IMR-90 (cell line): ENCODE measurements at regions not wholly inside any gene's neighbourhood (a gene's known extent, or its start where the extent isn't known, plus 50 kb on each side); places are given as distances from the start of the nearest gene placed in this dataset.

Experiments used
- ATAC-seq: fragments of 200-7000 bp; cut with Tn5 transposase; 2 replicates; pipeline ENCODE4 v1.9.1; 2020; ENCODE audit warnings: low read depth, mild to moderate bottlenecking, moderate library complexity
- BruUV-seq: library from RNA; stranded (reverse); fragments of 400-500 nt; replicated peaks from 2 replicates; lab custom pipeline; 2021; lab: Mats Ljungman, UMichigan
- CTCF ChIA-PET: fragments of 300-600 bp; formaldehyde crosslinking; extraction: SDS; loops from one replicate; lab custom pipeline; 2021; ENCODE audit warnings: antibody characterized with exemption; lab: Yijun Ruan, JAX
- POLR2A ChIA-PET: fragments of 300-600 bp; sonication (Branson Sonifier 250); formaldehyde crosslinking; loops from one replicate; lab custom pipeline; 2022; ENCODE audit warnings: antibody characterized with exemption; ENCODE audit not compliant: unreplicated experiment; lab: Charles Lee
- DNase-seq: peaks from one replicate; pipeline ENCODE4 v3.0.0; 2013
- H2AFZ ChIP-seq: replicated peaks from 2 replicates; pipeline ENCODE3; 2013; ENCODE audit warnings: low read length, mild to moderate bottlenecking; ENCODE audit not compliant: poor library complexity
- H2AK5ac ChIP-seq: 2 replicates; pipeline ENCODE4 v1.6.1; 2013; ENCODE audit warnings: low read depth, low read length, inconsistent platforms
- H2AK9ac ChIP-seq: replicated peaks from 2 replicates; pipeline ENCODE3; 2013; ENCODE audit warnings: mild to moderate bottlenecking, low read depth, low read length, moderate library complexity; ENCODE audit not compliant: poor library complexity
- H2BK120ac ChIP-seq: 2 replicates; pipeline ENCODE4 v1.6.1; 2013; ENCODE audit warnings: low read depth, low read length, inconsistent platforms
- H2BK15ac ChIP-seq: 3 replicates; pipeline ENCODE4 v1.6.1; 2013; ENCODE audit warnings: low read depth, low read length, inconsistent platforms
- H2BK20ac ChIP-seq: 2 replicates; pipeline ENCODE4 v1.6.1; 2013; ENCODE audit warnings: low read depth, mild to moderate bottlenecking, inconsistent platforms, low read length, moderate library complexity
- H2BK5ac ChIP-seq: 2 replicates; pipeline ENCODE4 v1.6.1; 2013; ENCODE audit warnings: mild to moderate bottlenecking, low read depth, low read length, inconsistent platforms; ENCODE audit not compliant: poor library complexity, severe bottlenecking
- H3K14ac ChIP-seq: replicated peaks from 2 replicates; pipeline ENCODE4 v1.6.1; 2013; ENCODE audit warnings: low read depth, low read length, inconsistent platforms
- H3K18ac ChIP-seq: 2 replicates; pipeline ENCODE4 v1.6.1; 2013; ENCODE audit warnings: low read depth, low read length, control low read depth
- H3K23ac ChIP-seq: 2 replicates; pipeline ENCODE4 v1.6.1; 2013; ENCODE audit warnings: low read depth, low read length, inconsistent platforms
- H3K27ac ChIP-seq: 2 replicates; pipeline ENCODE4 v1.5.1; 2013; ENCODE audit warnings: mild to moderate bottlenecking, control low read depth, low read length; ENCODE audit not compliant: insufficient read depth
- H3K27me3 ChIP-seq: 2 replicates; pipeline ENCODE4 v1.6.1; 2013; ENCODE audit warnings: low read length; ENCODE audit not compliant: control insufficient read depth, insufficient read depth
- H3K36me3 ChIP-seq: 2 replicates; pipeline ENCODE4 v1.6.1; 2013; ENCODE audit warnings: low read length, mixed read lengths; ENCODE audit not compliant: control insufficient read depth, insufficient read depth
- H3K4ac ChIP-seq: 2 replicates; pipeline ENCODE4 v1.6.1; 2013; ENCODE audit warnings: low read depth, low read length, inconsistent platforms
- H3K4me1 ChIP-seq: 2 replicates; pipeline ENCODE4 v1.6.1; 2013; ENCODE audit warnings: low read length, mixed read lengths; ENCODE audit not compliant: control insufficient read depth, insufficient read depth
- H3K4me2 ChIP-seq: 2 replicates; pipeline ENCODE4 v1.6.1; 2013; ENCODE audit warnings: low read depth, mild to moderate bottlenecking, control low read depth, low read length, moderate library complexity
- H3K4me3 ChIP-seq: 2 replicates; pipeline ENCODE4 v1.5.1; 2013; ENCODE audit warnings: low read depth, mild to moderate bottlenecking, control low read depth, low read length, moderate library complexity; ENCODE audit not compliant: insufficient read depth
- H3K56ac ChIP-seq: 2 replicates; pipeline ENCODE4 v1.6.1; 2013; ENCODE audit warnings: low read length, inconsistent platforms; ENCODE audit not compliant: insufficient read depth; ENCODE audit errors: extremely low read depth
- H3K79me1 ChIP-seq, 2 experiments: 2 replicates each; pipeline ENCODE4 v1.6.1; 2013; ENCODE audit warnings: low read length in 2 of 2, inconsistent platforms in 1 of 2, low read depth in 1 of 2
- H3K9ac ChIP-seq: 2 replicates; pipeline ENCODE4 v1.6.1; 2013; ENCODE audit warnings: low read depth, low read length, control low read depth
- H3K9me1 ChIP-seq: 2 replicates; pipeline ENCODE4 v1.6.1; 2013; ENCODE audit warnings: low read length, inconsistent platforms; ENCODE audit not compliant: insufficient read depth
- H3K9me3 ChIP-seq: 2 replicates; pipeline ENCODE4 v1.6.1; 2013; ENCODE audit warnings: low read length; ENCODE audit not compliant: control insufficient read depth, insufficient read depth
- H4K20me1 ChIP-seq: 2 replicates; pipeline ENCODE4 v1.6.1; 2013; ENCODE audit warnings: low read length, inconsistent platforms; ENCODE audit not compliant: insufficient read depth
- H4K5ac ChIP-seq: 2 replicates; pipeline ENCODE4 v1.6.1; 2013; ENCODE audit warnings: mild to moderate bottlenecking, low read depth, low read length, control low read depth
- H4K8ac ChIP-seq, 2 experiments: 2 replicates each; pipeline ENCODE4 v1.6.1; 2013; ENCODE audit warnings: low read depth in 2 of 2, low read length in 2 of 2, control low read depth in 1 of 2, inconsistent platforms in 1 of 2
- H4K91ac ChIP-seq: 2 replicates; pipeline ENCODE4 v1.6.1; 2013; ENCODE audit warnings: low read depth, low read length, inconsistent platforms; ENCODE audit not compliant: insufficient read depth
- BHLHE40 ChIP-seq: fragments of 150-350 bp; IDR thresholded peaks from 2 replicates; pipeline ENCODE4 v1.6.1; 2016; ENCODE audit warnings: mild to moderate bottlenecking, low read depth, low read length
- CEBPB ChIP-seq: IDR thresholded peaks from 2 replicates; pipeline ENCODE4 v1.6.1; 2012; ENCODE audit warnings: low read depth, low read length, improper control_type of control experiment
- CHD1 ChIP-seq: IDR thresholded peaks from 2 replicates; pipeline ENCODE4 v1.6.1; 2012; ENCODE audit warnings: low read depth, low read length, improper control_type of control experiment
- CTCF ChIP-seq: conservative IDR thresholded peaks from 2 replicates; pipeline ENCODE4 v1.5.1; 2012; ENCODE audit warnings: mild to moderate bottlenecking, low read depth, low read length, improper control_type of control experiment
- ELK1 ChIP-seq: fragments of 150-350 bp; IDR thresholded peaks from 2 replicates; pipeline ENCODE4 v1.6.1; 2016; ENCODE audit warnings: low read depth, mild to moderate bottlenecking, low read length, moderate library complexity, borderline replicate concordance
- MAFK ChIP-seq: IDR thresholded peaks from 2 replicates; pipeline ENCODE4 v1.6.1; 2012; ENCODE audit warnings: low read depth, low read length, improper control_type of control experiment
- MAZ ChIP-seq: IDR thresholded peaks from 2 replicates; pipeline ENCODE4 v1.6.1; 2012; ENCODE audit warnings: low read depth, mild to moderate bottlenecking, low read length, improper control_type of control experiment, moderate library complexity, borderline replicate concordance
- MXI1 ChIP-seq: IDR thresholded peaks from 2 replicates; pipeline ENCODE4 v1.6.1; 2012; ENCODE audit warnings: low read depth, mild to moderate bottlenecking, low read length, moderate library complexity, borderline replicate concordance
- NFE2L2 ChIP-seq: fragments of 150-350 bp; IDR thresholded peaks from 2 replicates; pipeline ENCODE4 v1.6.1; 2016; ENCODE audit warnings: low read depth, mild to moderate bottlenecking, low read length
- POLR2A ChIP-seq: IDR thresholded peaks from 2 replicates; pipeline ENCODE4 v1.6.1; 2012; ENCODE audit warnings: mild to moderate bottlenecking, low read depth, low read length
- RAD21 ChIP-seq: IDR thresholded peaks from 2 replicates; pipeline ENCODE4 v1.6.1; 2012; ENCODE audit warnings: low read length, improper control_type of control experiment
- RCOR1 ChIP-seq: IDR thresholded peaks from 2 replicates; pipeline ENCODE4 v1.6.1; 2012; ENCODE audit warnings: mild to moderate bottlenecking, low read length, improper control_type of control experiment; ENCODE audit not compliant: insufficient replicate concordance
- RFX5 ChIP-seq: IDR thresholded peaks from 2 replicates; pipeline ENCODE4 v1.8.0; 2012; ENCODE audit warnings: low read depth, mild to moderate bottlenecking, low read length, moderate library complexity
- SMC3 ChIP-seq: fragments of 150-350 bp; IDR thresholded peaks from 2 replicates; pipeline ENCODE4 v1.6.1; 2016; ENCODE audit warnings: low read depth, mild to moderate bottlenecking, antibody characterized with exemption, low read length, moderate library complexity
- USF2 ChIP-seq: fragments of 150-350 bp; IDR thresholded peaks from 2 replicates; pipeline ENCODE4 v1.6.1; 2017; ENCODE audit warnings: mild to moderate bottlenecking, antibody characterized with exemption, low read length, low read depth
- WGBS, 2 experiments: methylation state at CpG; one replicate each; pipeline versions ENCODE4 v1.1.5 to v1.1.7; 2013; ENCODE audit warnings: missing lambda C conversion rate in 2 of 2; ENCODE audit not compliant: insufficient read length in 1 of 2; ENCODE audit errors: extremely low coverage in 2 of 2; 5-methylcytosine and 5-hydroxymethylcytosine counted together
- dilution Hi-C: fragments of 300-500 bp; cut with HindIII; formaldehyde crosslinking; loops from one replicate; pipeline ENCODE4 v1.14.3; 2018; ENCODE audit warnings: low sequenced_read_pairs; ENCODE audit not compliant: unreplicated experiment
- in situ Hi-C: fragments of 300-500 bp; cut with MboI; formaldehyde crosslinking; loops from 3 replicates; pipeline ENCODE4 v1.14.3; 2019; ENCODE audit warnings: low sequenced_read_pairs, inconsistent platforms, mixed read lengths
- intact Hi-C: fragments of 100-400 bp; cut with micrococcal nuclease; formaldehyde crosslinking; loops from 2 replicates; pipeline ENCODE4 v1.10.0; 2022

GRCh38 chr5:27472000-27472763, 433.8 kb upstream of the CDH9 start:
- H3K18ac ChIP-seq, result peak overlapping the region; percentile 59; the same call in 1 of the 2 replicates
- H3K23ac ChIP-seq, result no peak overlapping the region
- ChIA-PET CTCF (no interaction called here), POLR2A (interaction anchor here (0.5 kb wide), 1 partner anchor 193 kb away, joined by 5 read pairs; no protein-coding TSS in a partner anchor)
- no peaks in the 10 kb centered on the region for H3K36me3 ChIP-seq
- peaks cover 5% of the 10 kb centered on the region; the same call in 1 of the 2 replicates for H3K9me3 ChIP-seq
- H4K5ac ChIP-seq, result peak overlapping the region; percentile 16; the same call in 1 of the 2 replicates
- peak overlapping the region; percentile 57; the same call in 1 of the 2 replicates for H3K4me3 ChIP-seq
- no peak overlapping the region for H2AK9ac ChIP-seq
- peak; percentile 19 for DNase-seq
- no peaks in the 10 kb centered on the region for H3K4me1 ChIP-seq
- WGBS, 2 experiments, result no CpG with 5 or more reads among the region's 11 CpGs
- peak overlapping the region; percentile 79 for H2BK5ac ChIP-seq
- no peak overlapping the region for H3K56ac ChIP-seq
- no peak overlapping the region for H2AK5ac ChIP-seq
- no peak overlapping the region for H2BK15ac ChIP-seq
- H3K27ac ChIP-seq, result no peak overlapping the region
- TSS peak; percentile 56 for BruUV-seq
- H3K4me2 ChIP-seq, result peak overlapping the region; percentile 61; the same call in 1 of the 2 replicates
- no peaks in the 10 kb centered on the region for H3K79me1 ChIP-seq
- H3K14ac ChIP-seq, result no peak overlapping the region
- dilution Hi-C loops, result no loop called here
- no peak overlapping the region for H2AFZ ChIP-seq
- H2BK20ac ChIP-seq, result no peak overlapping the region
- H2BK120ac ChIP-seq, result no peak overlapping the region
- intact Hi-C loops, result loop anchor here (5.0 to 10.0 kb wide), 2 partner anchors 157 to 230 kb away; no protein-coding TSS in a partner anchor
- H3K9me1 ChIP-seq, result no peaks in the 10 kb centered on the region
- in situ Hi-C loops, result no loop called here
- H4K91ac ChIP-seq, result no peak overlapping the region; the same call in 1 of the 2 replicates
- no peak overlapping the region for H3K9ac ChIP-seq
- ATAC-seq, result peak; percentile 97
- H3K4ac ChIP-seq, result no peak overlapping the region
- no peaks in the 10 kb centered on the region for H4K20me1 ChIP-seq
- H3K27me3 ChIP-seq, result no peaks in the 10 kb centered on the region
- H4K8ac ChIP-seq, result no peak overlapping the region; a peak in 1 of 4 replicates
- no peak for TF ChIP-seq MAFK
- TF ChIP-seq CEBPB, result no peak
- no peak for TF ChIP-seq SMC3
- no peak for TF ChIP-seq RFX5
- TF ChIP-seq MXI1, result no peak
- TF ChIP-seq POLR2A, result no peak
- TF ChIP-seq RCOR1, result no peak
- no peak for TF ChIP-seq CTCF
- TF ChIP-seq NFE2L2, result no peak
- TF ChIP-seq RAD21, result no peak
- no peak for TF ChIP-seq USF2
- no peak for TF ChIP-seq CHD1
- TF ChIP-seq ELK1, result no peak
- no peak for TF ChIP-seq BHLHE40
- no peak for TF ChIP-seq MAZ
